Neuronal stem cell (in vitro differentiated cells): ENCODE measurements at regions not wholly inside any gene's neighbourhood (a gene's known extent, or its start where the extent isn't known, plus 50 kb on each side); places are given as distances from the start of the nearest gene placed in this dataset.
A peak's percentile ranks its signal among the peaks of the same experiment; 100 is the strongest.

Experiments used
- DNase-seq: peaks from one replicate; pipeline ENCODE4 v3.0.0-alpha.2; 2013; ENCODE audit warnings: low spot score
- H2AFZ ChIP-seq: one replicate; pipeline ENCODE4 v1.6.1; 2013; ENCODE audit warnings: mild to moderate bottlenecking, low read length, inconsistent platforms
- H2AK5ac ChIP-seq: 2 replicates; pipeline ENCODE4 v1.6.1; 2013; ENCODE audit warnings: low read depth, mild to moderate bottlenecking, inconsistent platforms, low read length, moderate library complexity, mixed read lengths
- H2BK120ac ChIP-seq: 2 replicates; pipeline ENCODE4 v1.6.1; 2013; ENCODE audit warnings: low read depth, mild to moderate bottlenecking, inconsistent platforms, low read length, moderate library complexity, mixed read lengths
- H2BK12ac ChIP-seq: one replicate; pipeline ENCODE4 v1.6.1; 2013; ENCODE audit warnings: low read length, inconsistent platforms
- H2BK15ac ChIP-seq: 2 replicates; pipeline ENCODE4 v1.6.1; 2013; ENCODE audit warnings: mild to moderate bottlenecking, low read length, inconsistent platforms, mixed read lengths
- H2BK5ac ChIP-seq: one replicate; pipeline ENCODE4 v1.6.1; 2013; ENCODE audit warnings: inconsistent platforms, mild to moderate bottlenecking, low read length, moderate library complexity
- H3K14ac ChIP-seq: one replicate; pipeline ENCODE4 v1.6.1; 2013; ENCODE audit warnings: low read length, inconsistent platforms
- H3K18ac ChIP-seq: 2 replicates; pipeline ENCODE4 v1.6.1; 2013; ENCODE audit warnings: low read length, inconsistent platforms
- H3K23ac ChIP-seq: 2 replicates; pipeline ENCODE4 v1.6.1; 2013; ENCODE audit warnings: low read depth, mild to moderate bottlenecking, mixed read lengths, low read length, inconsistent platforms; ENCODE audit not compliant: poor library complexity
- H3K27ac ChIP-seq: replicated peaks from 3 replicates; pipeline ENCODE4 v1.5.1; 2013; ENCODE audit warnings: low read length, inconsistent platforms
- H3K27me3 ChIP-seq, 3 experiments: 2 replicates each; pipeline ENCODE4 v1.6.1; 2013; ENCODE audit warnings: low read length in 3 of 3, mild to moderate bottlenecking in 2 of 3, inconsistent platforms in 1 of 3, low read depth in 1 of 3, mixed read lengths in 1 of 3, moderate library complexity in 1 of 3; ENCODE audit not compliant: control insufficient read depth in 3 of 3, insufficient read depth in 3 of 3
- H3K36me3 ChIP-seq, 2 donors: replicated peaks in 1 of 2; 2 replicates each; pipeline ENCODE4 v1.6.1; 2013; ENCODE audit warnings: low read length in 2 of 2; ENCODE audit not compliant: control insufficient read depth in 2 of 2, insufficient read depth in 2 of 2
- H3K4ac ChIP-seq: 2 replicates; pipeline ENCODE4 v1.6.1; 2013; ENCODE audit warnings: inconsistent platforms, mild to moderate bottlenecking, low read length, moderate library complexity
- H3K4me1 ChIP-seq, 2 donors: 1 replicate in 1 of 2; 2 replicates in 1 of 2; pipeline ENCODE4 v1.6.1; 2013; ENCODE audit warnings: low read length in 2 of 2, low read depth in 1 of 2; ENCODE audit not compliant: control insufficient read depth in 2 of 2, insufficient read depth in 1 of 2
- H3K4me2 ChIP-seq: one replicate; pipeline ENCODE4 v1.6.1; 2013; ENCODE audit warnings: mild to moderate bottlenecking, low read length, inconsistent platforms; ENCODE audit not compliant: insufficient read depth, poor library complexity, severe bottlenecking
- H3K4me3 ChIP-seq, 2 donors: 2 replicates each; pipeline ENCODE4 v1.5.1; 2013; ENCODE audit warnings: low read length in 2 of 2, mild to moderate bottlenecking in 2 of 2, inconsistent platforms in 1 of 2, moderate library complexity in 1 of 2
- H3K79me1 ChIP-seq: one replicate; pipeline ENCODE4 v1.6.1; 2013; ENCODE audit warnings: low read depth, mild to moderate bottlenecking, inconsistent platforms, low read length, moderate library complexity
- H3K9ac ChIP-seq: one replicate; pipeline ENCODE4 v1.6.1; 2013; ENCODE audit warnings: mild to moderate bottlenecking, low read depth, low read length, inconsistent platforms; ENCODE audit not compliant: poor library complexity
- H3K9me3 ChIP-seq, 2 donors: replicated peaks in 1 of 2; 2 replicates each; pipeline versions ENCODE3 to v1.6.1; 2013; ENCODE audit warnings: low read length in 2 of 2, mild to moderate bottlenecking in 2 of 2, inconsistent platforms in 1 of 2, low read depth in 1 of 2, mixed read lengths in 1 of 2, moderate library complexity in 1 of 2; ENCODE audit not compliant: control insufficient read depth in 2 of 2, insufficient read depth in 1 of 2
- H4K8ac ChIP-seq: one replicate; pipeline ENCODE4 v1.6.1; 2013; ENCODE audit warnings: low read depth, mild to moderate bottlenecking, inconsistent platforms, low read length, moderate library complexity
- H4K91ac ChIP-seq: one replicate; pipeline ENCODE4 v1.6.1; 2013; ENCODE audit warnings: low read length, low read depth, mild to moderate bottlenecking, inconsistent platforms; ENCODE audit not compliant: poor library complexity
- WGBS, 2 donors: extraction: QIAGEN DNeasy Blood & Tissue Kit; methylation state at CpG; one replicate each; pipeline ENCODE4 v1.1.7; 2013; ENCODE audit warnings: missing lambda C conversion rate in 2 of 2, mixed read lengths in 1 of 2; ENCODE audit not compliant: insufficient read length in 2 of 2, insufficient replicate concordance in 1 of 2; ENCODE audit errors: extremely low coverage in 2 of 2; 5-methylcytosine and 5-hydroxymethylcytosine counted together

DNA sequence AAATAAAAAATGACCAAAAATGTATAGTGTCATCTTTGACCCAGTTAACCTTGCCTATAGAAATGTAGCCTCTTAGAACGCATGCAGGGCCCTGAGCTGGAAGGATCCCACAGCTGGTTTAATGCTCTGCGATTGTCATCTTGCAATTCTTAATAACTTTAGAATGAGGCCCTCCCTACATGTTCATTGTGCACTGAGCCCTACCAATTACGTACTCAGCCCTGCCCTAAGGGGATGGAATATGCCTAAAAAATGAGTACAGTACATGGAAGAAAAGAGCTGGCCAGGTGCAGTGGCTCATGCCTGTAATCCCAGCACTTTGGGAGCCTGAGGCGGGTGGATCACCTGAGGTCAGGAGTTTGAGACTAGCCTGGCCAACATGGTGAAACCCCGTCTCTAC is 57.8 kb upstream of the BCAR3 start:
- H3K18ac ChIP-seq = peak overlapping the region; percentile 3
- H2AFZ ChIP-seq = no peak overlapping the region
- H2AK5ac ChIP-seq = no peak overlapping the region
- no peak overlapping the region for H4K8ac ChIP-seq
- no peak overlapping the region for H2BK5ac ChIP-seq
- H3K14ac ChIP-seq = no peak overlapping the region
- no peak for DNase-seq
- peaks cover 0 to 4% of the 10 kb centered on the region in 2 donors for H3K9me3 ChIP-seq
- H3K4me3 ChIP-seq = no peak overlapping the region
- H3K36me3 ChIP-seq = no peaks in the 10 kb centered on the region
- no peak overlapping the region for H2BK15ac ChIP-seq
- H3K4ac ChIP-seq = no peak overlapping the region
- H2BK12ac ChIP-seq = no peak overlapping the region
- H3K79me1 ChIP-seq = no peaks in the 10 kb centered on the region
- no peak overlapping the region for H4K91ac ChIP-seq
- no peak overlapping the region for H3K9ac ChIP-seq
- no peaks in the 10 kb centered on the region for H3K27me3 ChIP-seq
- no peak overlapping the region for H3K23ac ChIP-seq
- no peak overlapping the region for H3K27ac ChIP-seq
- no CpG with 5 or more reads among the region's 5 CpGs for WGBS, 2 donors
- peaks cover 15 to 23% of the 10 kb centered on the region in 2 donors for H3K4me1 ChIP-seq
- H2BK120ac ChIP-seq = no peak overlapping the region
- no peak overlapping the region for H3K4me2 ChIP-seq

DNA sequence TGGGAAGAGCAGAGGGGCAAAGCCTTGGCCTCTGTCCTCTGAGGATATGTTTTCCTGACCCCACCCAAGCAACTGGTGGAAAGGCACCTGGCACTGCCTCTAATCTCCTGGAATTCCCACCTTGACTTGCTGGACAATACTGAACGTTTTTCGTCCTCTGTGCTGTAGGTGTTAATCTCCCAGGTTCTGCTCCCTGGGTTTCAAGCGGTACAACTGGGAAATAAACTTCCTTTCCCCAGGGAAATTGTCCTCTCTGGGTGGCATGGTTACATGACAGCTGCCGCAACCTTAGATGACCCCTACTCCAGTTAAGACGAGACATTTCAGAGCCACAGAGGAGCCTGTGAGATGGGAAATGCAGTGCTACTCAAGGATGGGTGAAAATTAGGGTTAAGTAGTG is 57.3 kb upstream of the BCAR3 start:
- no peak overlapping the region for H2AK5ac ChIP-seq
- no peak overlapping the region for H3K4ac ChIP-seq
- no peak overlapping the region for H3K23ac ChIP-seq
- H2BK120ac ChIP-seq = no peak overlapping the region
- H3K9me3 ChIP-seq = peaks cover 0 to 4% of the 10 kb centered on the region in 2 donors
- H2BK15ac ChIP-seq = no peak overlapping the region
- no peak overlapping the region for H3K18ac ChIP-seq
- H2AFZ ChIP-seq = no peak overlapping the region
- no peak overlapping the region for H3K9ac ChIP-seq
- H3K27me3 ChIP-seq = no peaks in the 10 kb centered on the region
- H3K4me2 ChIP-seq = no peak overlapping the region
- H3K27ac ChIP-seq = no peak overlapping the region
- no peak overlapping the region for H3K14ac ChIP-seq
- no peak overlapping the region for H2BK5ac ChIP-seq
- no peak for DNase-seq
- H3K79me1 ChIP-seq = no peaks in the 10 kb centered on the region
- H2BK12ac ChIP-seq = no peak overlapping the region
- no peak overlapping the region for H4K91ac ChIP-seq
- no peak overlapping the region for H3K4me3 ChIP-seq
- H3K36me3 ChIP-seq = no peaks in the 10 kb centered on the region
- no peak overlapping the region for H4K8ac ChIP-seq
- no CpG with 5 or more reads among the region's 5 CpGs for WGBS, 2 donors
- peaks cover 17 to 26% of the 10 kb centered on the region in 2 donors for H3K4me1 ChIP-seq

DNA sequence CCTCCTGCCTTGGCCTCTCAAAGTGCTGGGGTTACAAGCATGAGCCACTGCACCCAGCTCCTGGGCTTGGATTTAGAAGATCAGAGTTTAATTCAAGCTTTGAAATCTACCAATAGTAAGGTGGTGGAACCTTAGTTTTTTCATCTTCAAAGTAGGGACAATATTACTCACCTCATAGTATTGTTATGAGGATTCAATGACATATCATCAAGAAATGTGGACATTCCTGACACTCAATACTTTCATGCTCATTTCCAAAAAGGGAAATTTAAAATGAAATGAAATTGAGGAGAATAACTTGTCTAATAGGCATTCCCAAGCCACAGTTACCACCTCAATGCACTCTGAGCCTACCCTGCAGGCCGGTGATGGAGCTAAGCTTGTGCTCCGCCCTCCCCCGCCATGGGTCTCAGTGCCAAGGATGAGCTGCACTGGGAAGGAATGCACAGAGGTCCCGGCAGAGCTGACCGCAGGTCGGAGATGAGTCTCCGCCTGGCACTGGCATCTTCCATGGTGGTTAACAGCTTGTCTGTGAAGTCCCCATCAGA is 56.5 kb upstream of the BCAR3 start:
- H3K23ac ChIP-seq = peak overlapping the region; percentile 10
- no peaks in the 10 kb centered on the region for H3K27me3 ChIP-seq
- peak overlapping the region; percentile 91 for H3K18ac ChIP-seq
- WGBS, 2 donors = no CpG with 5 or more reads among the region's 7 CpGs
- no peak overlapping the region for H3K14ac ChIP-seq
- H3K4me2 ChIP-seq = no peak overlapping the region
- H2BK120ac ChIP-seq = peak overlapping the region; percentile 66
- no peak for DNase-seq
- peaks cover 21 to 30% of the 10 kb centered on the region in 2 donors for H3K4me1 ChIP-seq
- H3K4ac ChIP-seq = no peak overlapping the region
- no peak overlapping the region for H2BK5ac ChIP-seq
- H2AFZ ChIP-seq = no peak overlapping the region
- no peak overlapping the region for H4K8ac ChIP-seq
- H3K4me3 ChIP-seq = no peak overlapping the region
- H3K79me1 ChIP-seq = no peaks in the 10 kb centered on the region
- H3K9me3 ChIP-seq = peaks cover 0 to 4% of the 10 kb centered on the region in 2 donors
- no peak overlapping the region for H3K27ac ChIP-seq
- peak overlapping the region; percentile 97 for H2BK12ac ChIP-seq
- no peak overlapping the region for H2BK15ac ChIP-seq
- H4K91ac ChIP-seq = no peak overlapping the region
- H2AK5ac ChIP-seq = peak overlapping the region; percentile 91
- no peaks in the 10 kb centered on the region for H3K36me3 ChIP-seq
- H3K9ac ChIP-seq = no peak overlapping the region

DNA sequence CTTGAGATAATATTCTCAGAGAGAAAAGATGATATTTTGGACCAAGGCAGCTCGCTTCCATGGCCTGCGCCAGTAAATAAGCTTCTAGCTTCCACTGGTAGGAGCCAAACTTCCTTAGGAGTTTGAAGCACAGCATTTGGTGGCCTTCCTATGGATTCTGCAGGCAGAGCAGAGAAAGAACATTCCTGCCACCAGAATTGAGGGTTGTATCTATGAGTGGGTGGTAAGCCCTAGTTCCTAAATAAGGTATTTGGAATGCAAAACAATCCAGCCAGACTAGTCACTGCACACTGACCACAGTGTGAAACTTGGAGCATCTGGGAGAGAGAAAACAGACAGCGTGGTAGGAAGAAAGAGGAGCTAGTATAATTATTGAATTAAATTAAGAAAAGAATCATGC is 54.1 kb upstream of the BCAR3 start:
- no peak overlapping the region for H3K27ac ChIP-seq
- no peak for DNase-seq

More for the DNA sequence above, 54.1 kb upstream of the BCAR3 start:
- H3K79me1 ChIP-seq = no peaks in the 10 kb centered on the region
- H2BK12ac ChIP-seq = no peak overlapping the region
- H3K18ac ChIP-seq = peak overlapping the region; percentile 15
- no peak overlapping the region for H2AFZ ChIP-seq
- H2AK5ac ChIP-seq = no peak overlapping the region
- H3K4me3 ChIP-seq = no peak overlapping the region
- H3K9ac ChIP-seq = no peak overlapping the region
- H2BK120ac ChIP-seq = no peak overlapping the region
- H3K27me3 ChIP-seq = no peaks in the 10 kb centered on the region
- no peak overlapping the region for H3K4me2 ChIP-seq
- H3K4ac ChIP-seq = no peak overlapping the region
- no peaks in the 10 kb centered on the region for H3K36me3 ChIP-seq
- no peak overlapping the region for H2BK5ac ChIP-seq
- H3K23ac ChIP-seq = no peak overlapping the region
- H4K91ac ChIP-seq = no peak overlapping the region
- WGBS, 2 donors = no CpG with 5 or more reads among the region's 3 CpGs
- H4K8ac ChIP-seq = no peak overlapping the region
- peaks cover 0 to 4% of the 10 kb centered on the region in 2 donors for H3K9me3 ChIP-seq
- H3K4me1 ChIP-seq = peaks cover 25 to 35% of the 10 kb centered on the region in 2 donors
- no peak overlapping the region for H2BK15ac ChIP-seq
- H3K14ac ChIP-seq = no peak overlapping the region
